GM23338 (cell line): ENCODE measurements at regions not wholly inside any gene's neighbourhood (a gene's known extent, or its start where the extent isn't known, plus 50 kb on each side); places are given as distances from the start of the nearest gene placed in this dataset.

Experiments used
- ATAC-seq: fragments of 200-7000 bp; cut with Tn5 transposase; 3 replicates; pipeline ENCODE4 v1.9.1; 2020
- DNase-seq: peaks from one replicate; pipeline ENCODE4 v3.0.0-alpha.2; 2015; ENCODE audit warnings: low spot score
- H2AFZ ChIP-seq: fragments of 200-600 bp; sonication (generic); 2 replicates; pipeline ENCODE4 v1.8.0; 2016; ENCODE audit warnings: antibody characterized with exemption, mild to moderate bottlenecking, moderate library complexity
- H3F3A ChIP-seq: fragments of 200-600 bp; sonication (generic); replicated peaks from 2 replicates; pipeline ENCODE4 v1.8.0; 2017; ENCODE audit warnings: antibody characterized with exemption, mixed run types, low read depth
- H3K27ac ChIP-seq: fragments of 200-600 bp; sonication (generic); 2 replicates; pipeline ENCODE4 v1.6.1; 2016; ENCODE audit warnings: low read depth
- H3K27me3 ChIP-seq: fragments of 200-600 bp; sonication (generic); 2 replicates; pipeline ENCODE4 v1.8.0; 2016; ENCODE audit warnings: mild to moderate bottlenecking, mixed run types, moderate library complexity; ENCODE audit not compliant: insufficient read depth
- H3K36me3 ChIP-seq: fragments of 200-600 bp; sonication (generic); 2 replicates; pipeline ENCODE4 v1.8.0; 2016; ENCODE audit warnings: mild to moderate bottlenecking; ENCODE audit not compliant: insufficient read depth
- H3K4me1 ChIP-seq: fragments of 200-600 bp; sonication (generic); 2 replicates; pipeline ENCODE4 v1.8.0; 2016; ENCODE audit warnings: mild to moderate bottlenecking, moderate library complexity; ENCODE audit not compliant: insufficient read depth
- H3K4me2 ChIP-seq: fragments of 200-600 bp; sonication (generic); 2 replicates; pipeline ENCODE4 v1.7.1; 2017; ENCODE audit warnings: mixed run types
- H3K4me3 ChIP-seq: fragments of 200-600 bp; sonication (generic); 2 replicates; pipeline ENCODE4 v1.6.1; 2016; ENCODE audit warnings: mixed run types
- H3K79me2 ChIP-seq: fragments of 200-600 bp; sonication (generic); replicated peaks from 2 replicates; pipeline ENCODE4 v1.8.0; 2017; ENCODE audit warnings: mild to moderate bottlenecking; ENCODE audit not compliant: insufficient read depth
- H3K9me2 ChIP-seq: fragments of 200-600 bp; sonication (generic); 2 replicates; pipeline ENCODE4 v1.8.0; 2017; ENCODE audit not compliant: insufficient read depth
- H4K20me1 ChIP-seq: fragments of 200-600 bp; sonication (generic); replicated peaks from 2 replicates; pipeline ENCODE4 v1.8.0; 2017; ENCODE audit warnings: mild to moderate bottlenecking; ENCODE audit not compliant: insufficient read depth
- H3K27ac Mint-ChIP-seq: 2 replicates; pipeline ENCODE4 v1.8.0; 2020; ENCODE audit warnings: inconsistent platforms, mild to moderate bottlenecking, moderate library complexity, mixed read lengths
- H3K27me3 Mint-ChIP-seq: 3 replicates; pipeline ENCODE4 v1.8.0; 2022; ENCODE audit warnings: low read depth, mild to moderate bottlenecking, moderate library complexity, mixed read lengths, inconsistent platforms; ENCODE audit not compliant: insufficient read depth, poor library complexity
- H3K36me3 Mint-ChIP-seq: 3 replicates; pipeline ENCODE4 v1.8.0; 2021; ENCODE audit warnings: low read depth, mild to moderate bottlenecking, inconsistent platforms, moderate library complexity, mixed read lengths
- H3K4me1 Mint-ChIP-seq: 3 replicates; pipeline ENCODE4 v1.8.0; 2020; ENCODE audit warnings: mild to moderate bottlenecking, inconsistent platforms, mixed read lengths
- H3K4me3 Mint-ChIP-seq: 3 replicates; pipeline ENCODE4 v1.8.0; 2021; ENCODE audit warnings: moderate library complexity, mild to moderate bottlenecking, inconsistent platforms, mixed read lengths
- H3K9me3 Mint-ChIP-seq: 3 replicates; pipeline ENCODE4 v1.8.0; 2020; ENCODE audit warnings: moderate library complexity, mild to moderate bottlenecking, inconsistent platforms, mixed read lengths
- CREB1 ChIP-seq: fragments of 250-450 bp; sonication (Bioruptor Pico); IDR thresholded peaks from 2 replicates; pipeline ENCODE4 v1.5.0; 2020; ENCODE audit warnings: low read depth, mild to moderate bottlenecking, moderate library complexity
- JUNB ChIP-seq: IDR thresholded peaks from one replicate; pipeline ENCODE4 v1.6.1; 2016; ENCODE audit warnings: antibody characterized with exemption; ENCODE audit not compliant: unreplicated experiment
- NANOG ChIP-seq: IDR thresholded peaks from 2 replicates; pipeline ENCODE4 v1.6.1; 2016; ENCODE audit warnings: antibody characterized with exemption, borderline replicate concordance
- POLR2AphosphoS5 ChIP-seq: IDR thresholded peaks from 2 replicates; pipeline ENCODE4 v1.6.1; 2016; ENCODE audit warnings: antibody characterized with exemption, low read depth
- ZNF114 ChIP-seq: fragments of 250-450 bp; sonication (Bioruptor Pico); IDR thresholded peaks from 2 replicates; pipeline ENCODE4 v1.5.0; 2020; ENCODE audit warnings: mild to moderate bottlenecking, moderate library complexity
- ZNF331 ChIP-seq: fragments of 250-450 bp; sonication (Bioruptor Pico); IDR thresholded peaks from 2 replicates; pipeline ENCODE4 v1.5.0; 2020; ENCODE audit warnings: low read depth, mild to moderate bottlenecking, moderate library complexity
- TF ChIP-seq, protein P1 (sequence below): IDR thresholded peaks from 2 replicates; pipeline ENCODE4 v1.6.1; 2016; ENCODE audit warnings: antibody characterized with exemption
- TF ChIP-seq, protein P2 (sequence below), 2 experiments: fragments of 200-600 bp in 1 of 2; sonication (generic) in 1 of 2; conservative IDR thresholded peaks; 2 replicates each; pipeline versions ENCODE4 v1.5.1 to v1.6.1; 2016 to 2017; ENCODE audit warnings: antibody characterized with exemption in 2 of 2, low read depth in 2 of 2, mild to moderate bottlenecking in 2 of 2, moderate library complexity in 1 of 2
- TF ChIP-seq, protein P3 (sequence below): IDR thresholded peaks from one replicate; pipeline ENCODE4 v1.6.1; 2018; ENCODE audit warnings: antibody characterized with exemption; ENCODE audit not compliant: unreplicated experiment
- TF ChIP-seq, protein P4 (sequence below): fragments of 250-450 bp; sonication (Bioruptor Pico); IDR thresholded peaks from 2 replicates; pipeline ENCODE4 v1.5.0; 2020; ENCODE audit warnings: mild to moderate bottlenecking, moderate library complexity

DNA sequence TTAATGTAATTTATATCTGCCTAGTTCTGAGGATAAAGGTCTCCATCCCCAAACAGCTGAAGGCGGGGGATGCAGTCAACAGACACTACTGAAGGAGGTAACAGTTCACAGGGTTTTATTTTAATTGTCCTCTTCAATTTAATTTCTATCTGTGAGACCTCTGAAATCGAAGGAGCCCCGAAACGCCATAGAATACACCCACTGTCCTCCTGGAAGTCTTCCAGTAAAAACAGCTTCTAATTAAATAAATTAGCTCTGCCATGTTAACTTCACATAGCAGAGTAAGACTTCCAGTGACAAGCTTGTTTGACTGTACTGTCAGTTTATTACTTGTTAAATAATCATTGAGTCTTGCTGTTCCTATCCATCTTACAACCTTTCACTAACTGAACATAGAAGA lies 193.5 kb downstream of the SEC61B start:
- no peak overlapping the region for H2AFZ ChIP-seq
- H3K27ac ChIP-seq, result no peak overlapping the region
- no peak overlapping the region for H3K4me2 ChIP-seq
- 0 out of 2 replicates have a peak, but pooled peaks cover 4% of the 10 kb centered on the region for H3K9me2 ChIP-seq
- no peaks in the 10 kb centered on the region for H3K79me2 ChIP-seq
- Mint-ChIP-seq H3K4me1 (peaks cover 20% of the 10 kb centered on the region), H3K9me3 (no peaks in the 10 kb centered on the region), H3K36me3 (no peaks in the 10 kb centered on the region), H3K27ac (no peak overlapping the region), H3K4me3 (no peak overlapping the region), H3K27me3 (peaks cover 5% of the 10 kb centered on the region)
- TF ChIP-seq NANOG (no peak), ZNF331 (CRISPR knock-in tag) (no peak), CREB1 (CRISPR knock-in tag) (no peak)
- TF ChIP-seq, protein P1, sequence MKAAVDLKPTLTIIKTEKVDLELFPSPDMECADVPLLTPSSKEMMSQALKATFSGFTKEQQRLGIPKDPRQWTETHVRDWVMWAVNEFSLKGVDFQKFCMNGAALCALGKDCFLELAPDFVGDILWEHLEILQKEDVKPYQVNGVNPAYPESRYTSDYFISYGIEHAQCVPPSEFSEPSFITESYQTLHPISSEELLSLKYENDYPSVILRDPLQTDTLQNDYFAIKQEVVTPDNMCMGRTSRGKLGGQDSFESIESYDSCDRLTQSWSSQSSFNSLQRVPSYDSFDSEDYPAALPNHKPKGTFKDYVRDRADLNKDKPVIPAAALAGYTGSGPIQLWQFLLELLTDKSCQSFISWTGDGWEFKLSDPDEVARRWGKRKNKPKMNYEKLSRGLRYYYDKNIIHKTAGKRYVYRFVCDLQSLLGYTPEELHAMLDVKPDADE, result no peak
- DNase-seq (no peak), ATAC-seq (no peak)
- H3F3A ChIP-seq, result no peaks in the 10 kb centered on the region
- H4K20me1 ChIP-seq, result no peaks in the 10 kb centered on the region
- no peak overlapping the region for H3K4me3 ChIP-seq
- H3K27me3 ChIP-seq, result no peaks in the 10 kb centered on the region
- no peaks in the 10 kb centered on the region for H3K36me3 ChIP-seq
- 0 out of 2 replicates have a peak, but pooled peaks cover 4% of the 10 kb centered on the region for H3K4me1 ChIP-seq

DNA sequence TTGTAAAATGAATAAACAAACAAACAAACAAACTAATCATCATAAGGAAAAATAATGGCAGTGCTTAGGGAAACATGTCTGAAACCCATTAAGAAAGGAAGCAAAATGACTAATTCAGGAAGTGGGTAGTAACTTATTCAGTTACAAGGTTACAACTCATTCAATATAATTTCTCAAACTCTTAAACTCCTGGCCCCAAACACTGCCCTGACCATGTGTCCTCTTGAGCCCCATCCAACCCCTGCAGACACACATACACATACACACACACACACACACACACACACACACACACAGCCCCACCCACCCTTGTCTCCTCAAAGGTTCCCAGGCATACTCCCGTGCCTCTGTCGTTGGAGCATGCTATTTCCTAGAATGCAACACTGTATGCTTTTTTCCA lies 193.9 kb downstream of the SEC61B start:
- no peak for DNase-seq
- Mint-ChIP-seq H3K4me1 (peaks cover 19% of the 10 kb centered on the region), H3K9me3 (no peaks in the 10 kb centered on the region), H3K27ac (no peak overlapping the region), H3K36me3 (no peaks in the 10 kb centered on the region), H3K27me3 (peaks cover 5% of the 10 kb centered on the region), H3K4me3 (no peak overlapping the region)
- H3K36me3 ChIP-seq, result no peaks in the 10 kb centered on the region
- H3K4me2 ChIP-seq, result no peak overlapping the region
- no peaks in the 10 kb centered on the region for H3K27me3 ChIP-seq
- ATAC-seq, result no peak
- H3K4me3 ChIP-seq, result no peak overlapping the region
- no peaks in the 10 kb centered on the region for H4K20me1 ChIP-seq
- H3K9me2 ChIP-seq, result no peaks in the 10 kb centered on the region
- no peak overlapping the region for H3K27ac ChIP-seq
- no peaks in the 10 kb centered on the region for H3K79me2 ChIP-seq
- H2AFZ ChIP-seq, result no peak overlapping the region
- H3K4me1 ChIP-seq, result 0 out of 2 replicates have a peak, but pooled peaks cover 4% of the 10 kb centered on the region
- no peaks in the 10 kb centered on the region for H3F3A ChIP-seq
- TF ChIP-seq ZNF331 (CRISPR knock-in tag), result no peak
- TF ChIP-seq CREB1 (CRISPR knock-in tag), result no peak
- TF ChIP-seq, protein P2, sequence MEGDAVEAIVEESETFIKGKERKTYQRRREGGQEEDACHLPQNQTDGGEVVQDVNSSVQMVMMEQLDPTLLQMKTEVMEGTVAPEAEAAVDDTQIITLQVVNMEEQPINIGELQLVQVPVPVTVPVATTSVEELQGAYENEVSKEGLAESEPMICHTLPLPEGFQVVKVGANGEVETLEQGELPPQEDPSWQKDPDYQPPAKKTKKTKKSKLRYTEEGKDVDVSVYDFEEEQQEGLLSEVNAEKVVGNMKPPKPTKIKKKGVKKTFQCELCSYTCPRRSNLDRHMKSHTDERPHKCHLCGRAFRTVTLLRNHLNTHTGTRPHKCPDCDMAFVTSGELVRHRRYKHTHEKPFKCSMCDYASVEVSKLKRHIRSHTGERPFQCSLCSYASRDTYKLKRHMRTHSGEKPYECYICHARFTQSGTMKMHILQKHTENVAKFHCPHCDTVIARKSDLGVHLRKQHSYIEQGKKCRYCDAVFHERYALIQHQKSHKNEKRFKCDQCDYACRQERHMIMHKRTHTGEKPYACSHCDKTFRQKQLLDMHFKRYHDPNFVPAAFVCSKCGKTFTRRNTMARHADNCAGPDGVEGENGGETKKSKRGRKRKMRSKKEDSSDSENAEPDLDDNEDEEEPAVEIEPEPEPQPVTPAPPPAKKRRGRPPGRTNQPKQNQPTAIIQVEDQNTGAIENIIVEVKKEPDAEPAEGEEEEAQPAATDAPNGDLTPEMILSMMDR (conservative IDR thresholded peaks at IDR 0.05; ENCODE audit: low read depth in 2 of 2), result no peak
- TF ChIP-seq, protein P3, sequence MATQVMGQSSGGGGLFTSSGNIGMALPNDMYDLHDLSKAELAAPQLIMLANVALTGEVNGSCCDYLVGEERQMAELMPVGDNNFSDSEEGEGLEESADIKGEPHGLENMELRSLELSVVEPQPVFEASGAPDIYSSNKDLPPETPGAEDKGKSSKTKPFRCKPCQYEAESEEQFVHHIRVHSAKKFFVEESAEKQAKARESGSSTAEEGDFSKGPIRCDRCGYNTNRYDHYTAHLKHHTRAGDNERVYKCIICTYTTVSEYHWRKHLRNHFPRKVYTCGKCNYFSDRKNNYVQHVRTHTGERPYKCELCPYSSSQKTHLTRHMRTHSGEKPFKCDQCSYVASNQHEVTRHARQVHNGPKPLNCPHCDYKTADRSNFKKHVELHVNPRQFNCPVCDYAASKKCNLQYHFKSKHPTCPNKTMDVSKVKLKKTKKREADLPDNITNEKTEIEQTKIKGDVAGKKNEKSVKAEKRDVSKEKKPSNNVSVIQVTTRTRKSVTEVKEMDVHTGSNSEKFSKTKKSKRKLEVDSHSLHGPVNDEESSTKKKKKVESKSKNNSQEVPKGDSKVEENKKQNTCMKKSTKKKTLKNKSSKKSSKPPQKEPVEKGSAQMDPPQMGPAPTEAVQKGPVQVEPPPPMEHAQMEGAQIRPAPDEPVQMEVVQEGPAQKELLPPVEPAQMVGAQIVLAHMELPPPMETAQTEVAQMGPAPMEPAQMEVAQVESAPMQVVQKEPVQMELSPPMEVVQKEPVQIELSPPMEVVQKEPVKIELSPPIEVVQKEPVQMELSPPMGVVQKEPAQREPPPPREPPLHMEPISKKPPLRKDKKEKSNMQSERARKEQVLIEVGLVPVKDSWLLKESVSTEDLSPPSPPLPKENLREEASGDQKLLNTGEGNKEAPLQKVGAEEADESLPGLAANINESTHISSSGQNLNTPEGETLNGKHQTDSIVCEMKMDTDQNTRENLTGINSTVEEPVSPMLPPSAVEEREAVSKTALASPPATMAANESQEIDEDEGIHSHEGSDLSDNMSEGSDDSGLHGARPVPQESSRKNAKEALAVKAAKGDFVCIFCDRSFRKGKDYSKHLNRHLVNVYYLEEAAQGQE, result no peak
- no peak for TF ChIP-seq POLR2AphosphoS5
- TF ChIP-seq JUNB, result no peak
- TF ChIP-seq ZNF114 (CRISPR knock-in tag), result no peak
- TF ChIP-seq, protein P4, sequence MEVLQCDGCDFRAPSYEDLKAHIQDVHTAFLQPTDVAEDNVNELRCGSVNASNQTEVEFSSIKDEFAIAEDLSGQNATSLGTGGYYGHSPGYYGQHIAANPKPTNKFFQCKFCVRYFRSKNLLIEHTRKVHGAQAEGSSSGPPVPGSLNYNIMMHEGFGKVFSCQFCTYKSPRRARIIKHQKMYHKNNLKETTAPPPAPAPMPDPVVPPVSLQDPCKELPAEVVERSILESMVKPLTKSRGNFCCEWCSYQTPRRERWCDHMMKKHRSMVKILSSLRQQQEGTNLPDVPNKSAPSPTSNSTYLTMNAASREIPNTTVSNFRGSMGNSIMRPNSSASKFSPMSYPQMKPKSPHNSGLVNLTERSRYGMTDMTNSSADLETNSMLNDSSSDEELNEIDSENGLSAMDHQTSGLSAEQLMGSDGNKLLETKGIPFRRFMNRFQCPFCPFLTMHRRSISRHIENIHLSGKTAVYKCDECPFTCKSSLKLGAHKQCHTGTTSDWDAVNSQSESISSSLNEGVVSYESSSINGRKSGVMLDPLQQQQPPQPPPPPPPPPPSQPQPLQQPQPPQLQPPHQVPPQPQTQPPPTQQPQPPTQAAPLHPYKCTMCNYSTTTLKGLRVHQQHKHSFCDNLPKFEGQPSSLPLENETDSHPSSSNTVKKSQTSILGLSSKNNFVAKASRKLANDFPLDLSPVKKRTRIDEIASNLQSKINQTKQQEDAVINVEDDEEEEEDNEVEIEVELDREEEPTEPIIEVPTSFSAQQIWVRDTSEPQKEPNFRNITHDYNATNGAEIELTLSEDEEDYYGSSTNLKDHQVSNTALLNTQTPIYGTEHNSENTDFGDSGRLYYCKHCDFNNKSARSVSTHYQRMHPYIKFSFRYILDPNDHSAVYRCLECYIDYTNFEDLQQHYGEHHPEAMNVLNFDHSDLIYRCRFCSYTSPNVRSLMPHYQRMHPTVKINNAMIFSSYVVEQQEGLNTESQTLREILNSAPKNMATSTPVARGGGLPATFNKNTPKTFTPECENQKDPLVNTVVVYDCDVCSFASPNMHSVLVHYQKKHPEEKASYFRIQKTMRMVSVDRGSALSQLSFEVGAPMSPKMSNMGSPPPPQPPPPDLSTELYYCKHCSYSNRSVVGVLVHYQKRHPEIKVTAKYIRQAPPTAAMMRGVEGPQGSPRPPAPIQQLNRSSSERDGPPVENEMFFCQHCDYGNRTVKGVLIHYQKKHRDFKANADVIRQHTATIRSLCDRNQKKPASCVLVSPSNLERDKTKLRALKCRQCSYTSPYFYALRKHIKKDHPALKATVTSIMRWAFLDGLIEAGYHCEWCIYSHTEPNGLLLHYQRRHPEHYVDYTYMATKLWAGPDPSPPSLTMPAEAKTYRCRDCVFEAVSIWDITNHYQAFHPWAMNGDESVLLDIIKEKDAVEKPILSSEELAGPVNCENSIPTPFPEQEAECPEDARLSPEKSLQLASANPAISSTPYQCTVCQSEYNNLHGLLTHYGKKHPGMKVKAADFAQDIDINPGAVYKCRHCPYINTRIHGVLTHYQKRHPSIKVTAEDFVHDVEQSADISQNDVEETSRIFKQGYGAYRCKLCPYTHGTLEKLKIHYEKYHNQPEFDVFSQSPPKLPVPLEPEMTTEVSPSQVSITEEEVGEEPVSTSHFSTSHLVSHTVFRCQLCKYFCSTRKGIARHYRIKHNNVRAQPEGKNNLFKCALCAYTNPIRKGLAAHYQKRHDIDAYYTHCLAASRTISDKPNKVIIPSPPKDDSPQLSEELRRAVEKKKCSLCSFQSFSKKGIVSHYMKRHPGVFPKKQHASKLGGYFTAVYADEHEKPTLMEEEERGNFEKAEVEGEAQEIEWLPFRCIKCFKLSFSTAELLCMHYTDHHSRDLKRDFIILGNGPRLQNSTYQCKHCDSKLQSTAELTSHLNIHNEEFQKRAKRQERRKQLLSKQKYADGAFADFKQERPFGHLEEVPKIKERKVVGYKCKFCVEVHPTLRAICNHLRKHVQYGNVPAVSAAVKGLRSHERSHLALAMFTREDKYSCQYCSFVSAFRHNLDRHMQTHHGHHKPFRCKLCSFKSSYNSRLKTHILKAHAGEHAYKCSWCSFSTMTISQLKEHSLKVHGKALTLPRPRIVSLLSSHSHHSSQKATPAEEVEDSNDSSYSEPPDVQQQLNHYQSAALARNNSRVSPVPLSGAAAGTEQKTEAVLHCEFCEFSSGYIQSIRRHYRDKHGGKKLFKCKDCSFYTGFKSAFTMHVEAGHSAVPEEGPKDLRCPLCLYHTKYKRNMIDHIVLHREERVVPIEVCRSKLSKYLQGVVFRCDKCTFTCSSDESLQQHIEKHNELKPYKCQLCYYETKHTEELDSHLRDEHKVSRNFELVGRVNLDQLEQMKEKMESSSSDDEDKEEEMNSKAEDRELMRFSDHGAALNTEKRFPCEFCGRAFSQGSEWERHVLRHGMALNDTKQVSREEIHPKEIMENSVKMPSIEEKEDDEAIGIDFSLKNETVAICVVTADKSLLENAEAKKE, result no peak
